Neural progenitor cell (in vitro differentiated cells): ENCODE measurements at regions not wholly inside any gene's neighbourhood (a gene's known extent, or its start where the extent isn't known, plus 50 kb on each side); places are given as distances from the start of the nearest gene placed in this dataset.
"Not testable (repeated sequence)": the region's sequence is repeated elsewhere in the genome, so short reads cannot be mapped to it uniquely, and the experiment has no call there.

Experiments used
- DNase-seq: peaks from one replicate; pipeline ENCODE4 v3.0.0-alpha.2; 2016; ENCODE audit warnings: low spot score
- H2AFZ ChIP-seq: fragments of 200-600 bp; sonication (generic); replicated peaks from 2 replicates; pipeline ENCODE4 v1.6.1; 2016; ENCODE audit warnings: antibody characterized with exemption
- H3F3A ChIP-seq: fragments of 200-600 bp; sonication (generic); 2 replicates; pipeline ENCODE4 v1.6.1; 2016; ENCODE audit warnings: antibody characterized with exemption, low read depth
- H3K27ac ChIP-seq: fragments of 200-600 bp; sonication (generic); 2 replicates; pipeline ENCODE4 v1.5.1; 2016; ENCODE audit warnings: mild to moderate bottlenecking
- H3K27me3 ChIP-seq: fragments of 200-600 bp; sonication (generic); 2 replicates; pipeline ENCODE4 v1.6.1; 2016; ENCODE audit warnings: mild to moderate bottlenecking, moderate library complexity
- H3K36me3 ChIP-seq: fragments of 200-600 bp; sonication (generic); 2 replicates; pipeline ENCODE4 v1.5.1; 2016
- H3K4me1 ChIP-seq: fragments of 200-600 bp; sonication (generic); 2 replicates; pipeline ENCODE4 v1.6.1; 2016; ENCODE audit warnings: mixed run types
- H3K4me2 ChIP-seq: fragments of 200-600 bp; sonication (generic); 2 replicates; pipeline ENCODE4 v1.6.1; 2016
- H3K4me3 ChIP-seq: fragments of 200-600 bp; sonication (generic); 2 replicates; pipeline ENCODE4 v1.5.1; 2016
- H3K79me2 ChIP-seq: fragments of 200-600 bp; sonication (generic); 2 replicates; pipeline ENCODE4 v1.6.1; 2016; ENCODE audit warnings: low read depth
- H3K9ac ChIP-seq: fragments of 200-600 bp; sonication (generic); 2 replicates; pipeline ENCODE4 v1.6.1; 2016
- H3K9me3 ChIP-seq: fragments of 200-600 bp; sonication (generic); 2 replicates; pipeline ENCODE4 v1.5.1; 2016; ENCODE audit warnings: low read depth
- H4K20me1 ChIP-seq: fragments of 200-600 bp; sonication (generic); 2 replicates; pipeline ENCODE4 v1.6.1; 2016; ENCODE audit warnings: low read depth
- H3K27ac Mint-ChIP-seq: 3 replicates; pipeline ENCODE4 v1.8.0; 2021; ENCODE audit warnings: mixed read lengths
- H3K27me3 Mint-ChIP-seq: 2 replicates; pipeline ENCODE4 v1.8.0; 2022; ENCODE audit warnings: low read depth, mild to moderate bottlenecking, inconsistent platforms, moderate library complexity, mixed read lengths; ENCODE audit not compliant: insufficient read depth
- H3K36me3 Mint-ChIP-seq: 3 replicates; pipeline ENCODE4 v1.8.0; 2021; ENCODE audit warnings: mixed read lengths
- H3K4me1 Mint-ChIP-seq: 3 replicates; pipeline ENCODE4 v1.8.0; 2021; ENCODE audit warnings: mixed read lengths
- H3K4me3 Mint-ChIP-seq: 3 replicates; pipeline ENCODE4 v1.8.0; 2021; ENCODE audit warnings: mild to moderate bottlenecking, moderate library complexity, mixed read lengths
- H3K9me3 Mint-ChIP-seq: 3 replicates; pipeline ENCODE4 v1.8.0; 2020; ENCODE audit warnings: mixed read lengths
- EZH2 ChIP-seq: fragments of 200-600 bp; sonication (generic); IDR thresholded peaks from 2 replicates; pipeline ENCODE4 v1.6.1; 2017; ENCODE audit warnings: antibody characterized with exemption, mild to moderate bottlenecking, moderate library complexity
- EZH2phosphoT487 ChIP-seq: fragments of 200-600 bp; sonication (generic); IDR thresholded peaks from 2 replicates; pipeline ENCODE4 v1.6.1; 2017; ENCODE audit warnings: antibody characterized with exemption
- TF ChIP-seq, protein P1 (sequence below): fragments of 200-600 bp; sonication (generic); IDR thresholded peaks from 2 replicates; pipeline ENCODE4 v1.5.1; 2017; ENCODE audit warnings: antibody characterized with exemption, mild to moderate bottlenecking

DNA sequence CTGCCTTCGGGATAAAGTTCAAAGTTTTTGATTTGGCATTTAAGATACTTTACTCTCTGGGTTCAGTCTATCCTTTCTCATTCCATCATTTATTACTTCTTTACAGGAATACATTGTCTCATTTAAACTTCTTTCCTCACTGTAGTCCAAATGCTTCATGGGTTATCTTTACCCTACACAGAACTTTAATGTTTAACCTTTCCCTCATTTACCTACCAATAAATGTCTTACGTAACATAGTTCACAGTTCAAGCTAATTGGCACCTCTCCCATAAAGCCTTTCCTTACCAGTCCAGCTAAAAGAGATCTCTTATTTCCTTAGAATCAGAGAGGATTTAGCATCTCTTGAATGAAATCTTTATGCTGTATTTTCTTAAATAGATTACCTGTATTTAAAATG lies 476.3 kb upstream of the SEL1L start:
- Histone ChIP-seq H4K20me1 (no peaks in the 10 kb centered on the region), H3K36me3 (peaks cover 5% of the 10 kb centered on the region), H3K9ac (no peak overlapping the region), H3K79me2 (no peaks in the 10 kb centered on the region), H3K27me3 (no peaks in the 10 kb centered on the region), H3K9me3 (no peaks in the 10 kb centered on the region), H3K4me1 (no peaks in the 10 kb centered on the region), H2AFZ (no peak overlapping the region), H3K27ac (no peak overlapping the region), H3F3A (no peaks in the 10 kb centered on the region), H3K4me2 (no peak overlapping the region), H3K4me3 (no peak overlapping the region)
- peaks cover 10% of the 10 kb centered on the region for H3K9me3 Mint-ChIP-seq
- no peaks in the 10 kb centered on the region for H3K4me1 Mint-ChIP-seq
- no peak for DNase-seq
- TF ChIP-seq, protein P1, sequence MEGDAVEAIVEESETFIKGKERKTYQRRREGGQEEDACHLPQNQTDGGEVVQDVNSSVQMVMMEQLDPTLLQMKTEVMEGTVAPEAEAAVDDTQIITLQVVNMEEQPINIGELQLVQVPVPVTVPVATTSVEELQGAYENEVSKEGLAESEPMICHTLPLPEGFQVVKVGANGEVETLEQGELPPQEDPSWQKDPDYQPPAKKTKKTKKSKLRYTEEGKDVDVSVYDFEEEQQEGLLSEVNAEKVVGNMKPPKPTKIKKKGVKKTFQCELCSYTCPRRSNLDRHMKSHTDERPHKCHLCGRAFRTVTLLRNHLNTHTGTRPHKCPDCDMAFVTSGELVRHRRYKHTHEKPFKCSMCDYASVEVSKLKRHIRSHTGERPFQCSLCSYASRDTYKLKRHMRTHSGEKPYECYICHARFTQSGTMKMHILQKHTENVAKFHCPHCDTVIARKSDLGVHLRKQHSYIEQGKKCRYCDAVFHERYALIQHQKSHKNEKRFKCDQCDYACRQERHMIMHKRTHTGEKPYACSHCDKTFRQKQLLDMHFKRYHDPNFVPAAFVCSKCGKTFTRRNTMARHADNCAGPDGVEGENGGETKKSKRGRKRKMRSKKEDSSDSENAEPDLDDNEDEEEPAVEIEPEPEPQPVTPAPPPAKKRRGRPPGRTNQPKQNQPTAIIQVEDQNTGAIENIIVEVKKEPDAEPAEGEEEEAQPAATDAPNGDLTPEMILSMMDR = no peak
- TF ChIP-seq EZH2 (no peak), EZH2phosphoT487 (no peak)
- peaks cover 2% of the 10 kb centered on the region for H3K27me3 Mint-ChIP-seq
- H3K4me3 Mint-ChIP-seq = no peak overlapping the region
- H3K27ac Mint-ChIP-seq = no peak overlapping the region
- no peaks in the 10 kb centered on the region for H3K36me3 Mint-ChIP-seq

DNA sequence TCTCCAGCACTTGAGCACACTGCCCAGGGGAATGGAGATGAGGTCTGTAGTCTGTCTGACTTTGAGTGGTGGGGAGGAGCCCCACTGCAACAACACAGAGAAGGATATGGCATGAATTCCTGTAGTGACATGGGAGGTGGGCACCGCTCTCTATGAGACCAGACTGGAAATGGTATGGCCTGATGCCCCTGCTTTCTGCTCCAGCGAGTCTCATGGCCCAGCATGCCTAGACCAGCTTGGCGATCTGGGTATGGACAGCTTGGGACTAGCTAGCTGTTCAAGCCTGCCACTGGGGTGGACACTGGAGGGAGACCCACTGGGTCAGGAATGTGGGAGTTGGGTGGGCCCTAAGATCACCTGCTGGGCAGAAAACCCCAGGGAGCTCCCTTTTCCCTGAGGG lies 477.8 kb upstream of the SEL1L start:
- peaks cover 6% of the 10 kb centered on the region for H3K4me1 ChIP-seq
- no peak overlapping the region for H3K27ac ChIP-seq
- no peak overlapping the region for H3K4me2 ChIP-seq
- H3K4me3 Mint-ChIP-seq = no peak overlapping the region
- no peaks in the 10 kb centered on the region for H3K9me3 ChIP-seq
- no peaks in the 10 kb centered on the region for H4K20me1 ChIP-seq
- H3K9me3 Mint-ChIP-seq = peaks cover 10% of the 10 kb centered on the region
- peaks cover 5% of the 10 kb centered on the region for H3K36me3 ChIP-seq
- H3K36me3 Mint-ChIP-seq = no peaks in the 10 kb centered on the region
- DNase-seq = no peak
- H3K27ac Mint-ChIP-seq = no peak overlapping the region
- H3K27me3 ChIP-seq = no peaks in the 10 kb centered on the region
- no peak overlapping the region for H3K4me3 ChIP-seq
- no peaks in the 10 kb centered on the region for H3K79me2 ChIP-seq
- no peak overlapping the region for H3K9ac ChIP-seq
- TF ChIP-seq, protein P1 = no peak
- TF ChIP-seq EZH2phosphoT487 (no peak), EZH2 (no peak)
- H3F3A ChIP-seq = no peaks in the 10 kb centered on the region
- no peaks in the 10 kb centered on the region for H3K4me1 Mint-ChIP-seq
- H3K27me3 Mint-ChIP-seq = peaks cover 2% of the 10 kb centered on the region
- no peak overlapping the region for H2AFZ ChIP-seq

DNA sequence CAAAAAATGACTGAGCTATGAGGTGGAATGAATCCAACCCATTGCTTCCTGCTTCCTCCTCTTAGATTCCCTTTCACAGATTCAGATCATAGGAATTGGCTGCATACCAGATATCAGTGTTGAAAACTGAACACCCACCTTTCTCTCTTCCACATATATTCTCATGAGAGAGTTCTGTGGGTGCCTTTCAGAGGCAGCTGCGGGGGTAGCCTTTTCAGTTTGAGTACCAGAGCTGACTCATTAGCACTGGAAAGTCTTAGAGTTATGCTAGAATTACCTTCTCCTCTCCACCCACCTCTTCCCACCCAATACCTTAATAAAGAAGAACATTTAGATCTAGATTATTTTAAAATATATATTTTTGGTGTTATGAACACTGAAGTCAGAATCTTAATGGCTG lies 495.4 kb upstream of the SEL1L start:
- no peak overlapping the region for H3K9ac ChIP-seq
- no peak overlapping the region for H3K4me3 ChIP-seq
- no peaks in the 10 kb centered on the region for H3K79me2 ChIP-seq
- Mint-ChIP-seq H3K36me3 (no peaks in the 10 kb centered on the region), H3K9me3 (peaks cover 31% of the 10 kb centered on the region), H3K27ac (no peak overlapping the region), H3K27me3 (peaks cover 4% of the 10 kb centered on the region), H3K4me1 (peaks cover 8% of the 10 kb centered on the region), H3K4me3 (no peak overlapping the region)
- no peaks in the 10 kb centered on the region for H4K20me1 ChIP-seq
- DNase-seq = no peak
- H3K4me2 ChIP-seq = no peak overlapping the region
- no peaks in the 10 kb centered on the region for H3K4me1 ChIP-seq
- no peak for TF ChIP-seq EZH2phosphoT487
- TF ChIP-seq EZH2 = no peak
- TF ChIP-seq, protein P1 = no peak
- H2AFZ ChIP-seq = no peak overlapping the region
- H3K9me3 ChIP-seq = no peaks in the 10 kb centered on the region
- H3K36me3 ChIP-seq = no peaks in the 10 kb centered on the region
- H3K27me3 ChIP-seq = no peaks in the 10 kb centered on the region
- no peak overlapping the region for H3K27ac ChIP-seq
- no peaks in the 10 kb centered on the region for H3F3A ChIP-seq

DNA sequence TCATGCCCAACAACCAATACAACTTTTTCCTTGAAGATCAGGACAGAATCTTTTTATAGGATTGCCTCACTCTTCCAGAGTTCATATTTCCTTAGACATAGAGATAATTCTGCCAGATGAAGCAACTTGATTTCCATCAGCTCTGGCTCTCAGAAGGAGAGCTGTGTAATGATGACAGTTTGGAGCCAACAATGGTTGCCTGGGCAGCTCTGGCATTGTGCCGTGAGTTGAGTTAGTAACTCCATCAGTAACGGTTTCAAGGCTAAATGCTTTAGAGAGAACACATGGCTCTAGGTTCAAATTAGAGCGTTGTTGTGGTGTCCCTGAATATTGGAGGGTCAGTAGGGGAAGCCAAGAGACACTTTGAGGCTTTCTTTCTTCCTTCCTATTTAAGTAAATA lies 501.7 kb upstream of the SEL1L start:
- Histone ChIP-seq H3K79me2 (no peaks in the 10 kb centered on the region), H3F3A (no peaks in the 10 kb centered on the region), H3K36me3 (no peaks in the 10 kb centered on the region), H3K27ac (no peak overlapping the region), H3K4me2 (no peak overlapping the region), H3K4me3 (no peak overlapping the region), H3K9ac (no peak overlapping the region), H3K27me3 (no peaks in the 10 kb centered on the region), H2AFZ (no peak overlapping the region), H4K20me1 (no peaks in the 10 kb centered on the region), H3K4me1 (no peaks in the 10 kb centered on the region), H3K9me3 (no peaks in the 10 kb centered on the region)
- DNase-seq = no peak
- no peak overlapping the region for H3K27ac Mint-ChIP-seq
- no peaks in the 10 kb centered on the region for H3K9me3 Mint-ChIP-seq
- peaks cover 8% of the 10 kb centered on the region for H3K4me1 Mint-ChIP-seq
- H3K36me3 Mint-ChIP-seq = no peaks in the 10 kb centered on the region
- peaks cover 3% of the 10 kb centered on the region for H3K27me3 Mint-ChIP-seq
- no peak for TF ChIP-seq EZH2phosphoT487
- TF ChIP-seq EZH2 = no peak
- TF ChIP-seq, protein P1 = no peak
- no peak overlapping the region for H3K4me3 Mint-ChIP-seq

GRCh38 chr14:82038066-82038465 lies 504.4 kb upstream of the SEL1L start:
- not testable (repeated sequence) for H3K79me2 ChIP-seq

More at GRCh38 chr14:82038066-82038465, 504.4 kb upstream of the SEL1L start:
- not testable (repeated sequence) for H3K27me3 Mint-ChIP-seq, H3K36me3 Mint-ChIP-seq, DNase-seq, H3F3A ChIP-seq, H3K4me3 Mint-ChIP-seq, H3K9me3 Mint-ChIP-seq, H3K9me3 ChIP-seq, H3K4me2 ChIP-seq, H3K4me1 ChIP-seq, H3K36me3 ChIP-seq, H2AFZ ChIP-seq, H3K27me3 ChIP-seq, H3K27ac ChIP-seq, H3K9ac ChIP-seq, H3K4me3 ChIP-seq, H3K27ac Mint-ChIP-seq, H3K4me1 Mint-ChIP-seq, H4K20me1 ChIP-seq
